GM12878 (cell line): ENCODE measurements at regions not wholly inside any gene's neighbourhood (a gene's known extent, or its start where the extent isn't known, plus 50 kb on each side); places are given as distances from the start of the nearest gene placed in this dataset.

ENCODE experiments used
- RAD51 ChIP-seq: fragments of 450-650 bp; IDR thresholded peaks from 2 replicates; pipeline ENCODE4 v1.6.1; 2016; ENCODE audit warnings: moderate library complexity, mild to moderate bottlenecking, inconsistent platforms
- RBBP5 ChIP-seq: fragments of 200-600 bp; sonication (generic); conservative IDR thresholded peaks from 2 replicates; pipeline ENCODE4 v1.6.1; 2016

DNA sequence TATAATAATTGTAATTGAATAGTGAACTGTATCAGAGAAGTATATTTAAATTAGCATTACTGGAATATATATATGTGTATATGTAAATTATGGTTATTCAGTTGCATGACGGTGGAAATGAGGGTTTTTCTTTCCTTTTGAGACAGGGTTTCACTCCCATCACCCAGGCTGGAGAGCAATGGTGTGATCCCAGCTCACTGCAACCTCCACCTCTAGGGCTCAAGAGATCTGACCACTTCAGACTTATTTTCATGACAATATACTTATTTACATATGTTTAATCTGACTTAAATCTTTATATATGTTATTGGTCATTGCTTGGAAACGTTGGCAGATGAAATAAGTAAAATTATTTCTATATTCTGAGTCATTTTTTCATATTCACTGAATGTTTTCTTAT is 744.4 kb upstream of the PRR20A start:
- TF ChIP-seq RAD51 = no peak
- no peak for TF ChIP-seq RBBP5
